ENCODE measurements at regions not wholly inside any gene's neighbourhood (a gene's known extent, or its start where the extent isn't known, plus 50 kb on each side); places are given as distances from the start of the nearest gene placed in this dataset.

GRCh38 chr18:60649107-60649506 is 276.5 kb upstream of the MC4R start:
- Histone ChIP-seq H2AFZ (ENCODE audit: low read length) (no peak overlapping the region), H3K9ac (ENCODE audit: insufficient read depth, low read length) (no peak overlapping the region), H3K9me3 (ENCODE audit: control insufficient read depth, insufficient read depth, low read depth, low read length) (no peaks in the 10 kb centered on the region), H3K79me2 (ENCODE audit: control insufficient read depth, insufficient read depth, low read length) (no peaks in the 10 kb centered on the region), H4K20me1 (ENCODE audit: control insufficient read depth, extremely low read depth, insufficient read depth, low read length) (no peaks in the 10 kb centered on the region), H3K36me3 (ENCODE audit: control insufficient read depth, insufficient read depth, low read length) (no peaks in the 10 kb centered on the region), H3K4me2 (ENCODE audit: extremely low read depth, insufficient read depth, low read length) (no peak overlapping the region), H3K27ac (ENCODE audit: insufficient read depth, low read length) (no peak overlapping the region), H3K27me3 (ENCODE audit: control insufficient read depth, insufficient read depth, low read length) (no peaks in the 10 kb centered on the region), H3K4me3 (replicated peaks in 1 of 4; ENCODE audit: control extremely low read depth in 1 of 4, insufficient read depth in 1 of 4, low read depth in 3 of 4, low read length in 4 of 4) (no peak overlapping the region), H3K4me1 (ENCODE audit: control insufficient read depth, extremely low read depth, insufficient read depth, low read length) (no peaks in the 10 kb centered on the region)
- DNase-seq (ENCODE audit: low read depth in 2 of 2) = no peak
- TF ChIP-seq CTCF (conservative IDR thresholded peaks at IDR 0.05 in 1 of 2, IDR thresholded peaks at IDR 0.05 in 1 of 2; ENCODE audit: low read depth in 1 of 2, low read length in 2 of 2) (no peak), EZH2 (IDR thresholded peaks at IDR 0.05; ENCODE audit: low read length, missing control alignments) (no peak)

GRCh38 chr18:60649842-60650536 is 277.4 kb upstream of the MC4R start:
- Histone ChIP-seq H2AFZ (ENCODE audit: low read length) (no peak overlapping the region), H4K20me1 (ENCODE audit: control insufficient read depth, extremely low read depth, insufficient read depth, low read length) (no peaks in the 10 kb centered on the region), H3K36me3 (ENCODE audit: control insufficient read depth, insufficient read depth, low read length) (no peaks in the 10 kb centered on the region), H3K27me3 (ENCODE audit: control insufficient read depth, insufficient read depth, low read length) (no peaks in the 10 kb centered on the region), H3K27ac (ENCODE audit: insufficient read depth, low read length) (no peak overlapping the region), H3K79me2 (ENCODE audit: control insufficient read depth, insufficient read depth, low read length) (no peaks in the 10 kb centered on the region), H3K4me3 (replicated peaks in 1 of 4; ENCODE audit: control extremely low read depth in 1 of 4, insufficient read depth in 1 of 4, low read depth in 3 of 4, low read length in 4 of 4) (no peak overlapping the region), H3K4me2 (ENCODE audit: extremely low read depth, insufficient read depth, low read length) (no peak overlapping the region), H3K9ac (ENCODE audit: insufficient read depth, low read length) (no peak overlapping the region), H3K9me3 (ENCODE audit: control insufficient read depth, insufficient read depth, low read depth, low read length) (no peaks in the 10 kb centered on the region), H3K4me1 (ENCODE audit: control insufficient read depth, extremely low read depth, insufficient read depth, low read length) (no peaks in the 10 kb centered on the region)
- no peak for DNase-seq (ENCODE audit: low read depth in 2 of 2)
- TF ChIP-seq CTCF (conservative IDR thresholded peaks at IDR 0.05 in 1 of 2, IDR thresholded peaks at IDR 0.05 in 1 of 2; ENCODE audit: low read depth in 1 of 2, low read length in 2 of 2) = no peak
- TF ChIP-seq EZH2 (IDR thresholded peaks at IDR 0.05; ENCODE audit: low read length, missing control alignments) = no peak

- Histone ChIP-seq H3K79me2 (ENCODE audit: control insufficient read depth, insufficient read depth, low read length) (no peaks in the 10 kb centered on the region), H3K4me2 (ENCODE audit: extremely low read depth, insufficient read depth, low read length) (no peak overlapping the region), H4K20me1 (ENCODE audit: control insufficient read depth, extremely low read depth, insufficient read depth, low read length) (no peaks in the 10 kb centered on the region), H3K9me3 (ENCODE audit: control insufficient read depth, insufficient read depth, low read depth, low read length) (no peaks in the 10 kb centered on the region), H3K36me3 (ENCODE audit: control insufficient read depth, insufficient read depth, low read length) (no peaks in the 10 kb centered on the region), H3K27me3 (ENCODE audit: control insufficient read depth, insufficient read depth, low read length) (no peaks in the 10 kb centered on the region), H3K9ac (ENCODE audit: insufficient read depth, low read length) (no peak overlapping the region), H2AFZ (ENCODE audit: low read length) (no peak overlapping the region), H3K4me3 (replicated peaks in 1 of 4; ENCODE audit: control extremely low read depth in 1 of 4, insufficient read depth in 1 of 4, low read depth in 3 of 4, low read length in 4 of 4) (no peak overlapping the region), H3K27ac (ENCODE audit: insufficient read depth, low read length) (no peak overlapping the region), H3K4me1 (ENCODE audit: control insufficient read depth, extremely low read depth, insufficient read depth, low read length) (no peaks in the 10 kb centered on the region)
- no peak for DNase-seq (ENCODE audit: low read depth in 2 of 2)
- TF ChIP-seq CTCF (conservative IDR thresholded peaks at IDR 0.05 in 1 of 2, IDR thresholded peaks at IDR 0.05 in 1 of 2; ENCODE audit: low read depth in 1 of 2, low read length in 2 of 2) (no peak), EZH2 (IDR thresholded peaks at IDR 0.05; ENCODE audit: low read length, missing control alignments) (no peak)
These were observed 281.7 kb upstream of the MC4R start for GRCh38 chr18:60654298-60654697.

Measured in fibroblast of lung (primary cell).